Heart right ventricle (tissue), 16 donors: ENCODE measurements at regions not wholly inside any gene's neighbourhood (a gene's known extent, or its start where the extent isn't known, plus 50 kb on each side); places are given as distances from the start of the nearest gene placed in this dataset.

ENCODE experiments used
- ATAC-seq, 8 donors: fragments of 200-7000 bp; cut with Tn5 transposase; one replicate each; pipeline ENCODE4 v1.9.1; 2020; ENCODE audit warnings: mild to moderate bottlenecking in 8 of 8, moderate library complexity in 8 of 8, moderate number of reproducible peaks in 1 of 8
- DNase-seq, 2 donors: peaks; one replicate each; pipeline ENCODE4 v3.0.0-alpha.2; 2020
- H3K27ac ChIP-seq, 10 donors: fragments of 200-600 bp; sonication (generic) in 2 of 10; one replicate each; pipeline versions ENCODE4 v1.5.0 to v1.8.0; 2020 to 2022; ENCODE audit warnings: mild to moderate bottlenecking in 3 of 10
- H3K27me3 ChIP-seq, 7 donors: fragments of 200-600 bp; one replicate each; pipeline ENCODE4 v1.8.0; 2021 to 2022; ENCODE audit warnings: mild to moderate bottlenecking in 2 of 7
- H3K36me3 ChIP-seq, 9 donors: fragments of 200-600 bp; sonication (generic) in 1 of 9; one replicate each; pipeline versions ENCODE4 v1.5.0 to v1.8.0; 2020 to 2022; ENCODE audit warnings: mild to moderate bottlenecking in 2 of 9
- H3K4me1 ChIP-seq, 9 donors: fragments of 200-600 bp; sonication (generic) in 1 of 9; one replicate each; pipeline versions ENCODE4 v1.5.0 to v1.8.0; 2020 to 2022; ENCODE audit warnings: mild to moderate bottlenecking in 4 of 9
- H3K4me3 ChIP-seq, 10 donors: fragments of 200-600 bp; sonication (generic) in 2 of 10; one replicate each; pipeline versions ENCODE4 v1.5.0 to v1.8.0; 2020 to 2022; ENCODE audit warnings: mild to moderate bottlenecking in 7 of 10, moderate library complexity in 2 of 10
- H3K9me3 ChIP-seq, 11 donors: fragments of 200-600 bp in 10 of 11; sonication (generic) in 2 of 11; one replicate each; pipeline versions ENCODE4 v1.5.0 to v1.8.0; 2013 to 2022; ENCODE audit warnings: mild to moderate bottlenecking in 2 of 11, control low read depth in 1 of 11, moderate library complexity in 1 of 11
- CTCF ChIP-seq, 9 donors: fragments of 200-600 bp; sonication (generic) in 2 of 9; IDR thresholded peaks; one replicate each; pipeline versions ENCODE4 v1.5.0 to v1.8.0; 2021 to 2022; ENCODE audit warnings: antibody characterized with exemption in 9 of 9, mild to moderate bottlenecking in 5 of 9, moderate library complexity in 1 of 9
- WGBS, 2 donors: extraction: QIAGEN DNeasy Blood & Tissue Kit; methylation state at CpG; one replicate each; pipeline ENCODE4 v1.1.7; 2013; ENCODE audit warnings: inconsistent platforms in 1 of 2; 5-methylcytosine and 5-hydroxymethylcytosine counted together
- intact Hi-C, 10 donors: fragments of 100-400 bp; cut with DNase I; formaldehyde crosslinking; loops; one replicate each; pipeline versions ENCODE4 v1.11.1 to v1.14.2; 2022
- donor health status: Arrhythmogenic right ventricular cardiomyopathy.
- donor health status: ischemic (EF 13 %, LVEDD 7.1; RV severe dilation, severe dysfunction).
- donor health status: healthy with polysubstance abuse.
- donor health status: DM: no; HTN: yes; CAD: no.
- donor health status: DM: no; HTN: no; CAD: no.
- donor health status: ischemic (EF 25% LVEDD 6.9; RV normal size, moderate dysfunction).
- donor health status: ischemic (EF 25% LVEDD 5.7; RV mildly dilated, moderate dysfunction).
- donor health status: healthy.
- donor health status: DM: yes; HTN: yes; CAD: no.
- donor health status: Ischemic cardiomyopathy.
- donor health status: ischemic (EF 35%, LVEDD 5.7; RV mildly dilated, moderate dysfunction).
- donor health status: nonischemic (EF 11% LVEDD 7.7; RV severe dilation, severe dysfunction).
- donor health status: DM: yes; HTN: yes; CAD: no.
- donor health status: PGD.
- donor health status: ischemic (EF 29% LVEDD 5.4; RV normal size, mild dysfunction).
- donor health status: nonischemic (EF 23%, LVEDD 6.1; RV moderate dilation, normal function).

GRCh38 chr3:106820726-106821362 lies 556.4 kb upstream of the CCDC54 start:
- no peak for DNase-seq
- peaks cover 0 to 10% (median 4%) of the 10 kb centered on the region in 9 donors for H3K4me1 ChIP-seq
- WGBS, 2 donors, result 94 to 96% methylated on average over 19 of the region's 19 CpGs
- H3K9me3 ChIP-seq, result no peaks in the 10 kb centered on the region
- TF ChIP-seq CTCF (IDR thresholded peaks at IDR 0.05), result no peak
- H3K36me3 ChIP-seq, result no peaks in the 10 kb centered on the region
- no peak for ATAC-seq
- no peaks in the 10 kb centered on the region for H3K27me3 ChIP-seq
- H3K27ac ChIP-seq, result no peak overlapping the region
- intact Hi-C loops, result loop anchor here in 4 of 10 donors (5.0 to 10.0 kb wide), 2 partner anchors 234 to 241 kb away; no protein-coding TSS in a partner anchor
- H3K4me3 ChIP-seq, result no peak overlapping the region

- Histone ChIP-seq H3K4me1 (peaks cover 0 to 16% (median 10%) of the 10 kb centered on the region in 9 donors), H3K4me3 (no peak overlapping the region), H3K27me3 (no peaks in the 10 kb centered on the region), H3K9me3 (no peaks in the 10 kb centered on the region), H3K27ac (no peak overlapping the region), H3K36me3 (no peaks in the 10 kb centered on the region)
- no peak for TF ChIP-seq CTCF (IDR thresholded peaks at IDR 0.05)
- intact Hi-C loops, result loop anchor here in 4 of 10 donors (5.0 to 10.0 kb wide), 2 partner anchors 233 to 240 kb away; no protein-coding TSS in a partner anchor
- DNase-seq (no peak), ATAC-seq (no peak)
- 86 to 88% methylated on average over 7 of the region's 7 CpGs for WGBS, 2 donors
These were observed 555.4 kb upstream of the CCDC54 start for GRCh38 chr3:106821801-106822200.

GRCh38 chr3:106822204-106822603 lies 555.0 kb upstream of the CCDC54 start:
- H3K36me3 ChIP-seq, result no peaks in the 10 kb centered on the region
- no peak for ATAC-seq
- no peak overlapping the region for H3K27ac ChIP-seq
- no peaks in the 10 kb centered on the region for H3K27me3 ChIP-seq
- H3K4me3 ChIP-seq, result no peak overlapping the region
- DNase-seq, result no peak
- WGBS, 2 donors, result 94 to 98% methylated on average over 11 of the region's 11 CpGs
- H3K9me3 ChIP-seq, result no peaks in the 10 kb centered on the region
- TF ChIP-seq CTCF (IDR thresholded peaks at IDR 0.05), result no peak
- peaks cover 0 to 16% (median 11%) of the 10 kb centered on the region in 9 donors for H3K4me1 ChIP-seq
- intact Hi-C loops, result loop anchor here in 4 of 10 donors (5.0 to 10.0 kb wide), 2 partner anchors 233 to 240 kb away; no protein-coding TSS in a partner anchor

- intact Hi-C loops, result loop anchor here in 6 of 10 donors (2.0 to 10.0 kb wide), 4 partner anchors 231 to 239 kb away; no protein-coding TSS in a partner anchor
- no peak for DNase-seq
These were observed 553.5 kb upstream of the CCDC54 start for GRCh38 chr3:106823701-106824100.

More at GRCh38 chr3:106823701-106824100, 553.5 kb upstream of the CCDC54 start:
- ATAC-seq, result no peak
- 86 to 87% methylated on average over 3 of the region's 3 CpGs for WGBS, 2 donors
- no peaks in the 10 kb centered on the region for H3K27me3 ChIP-seq
- H3K9me3 ChIP-seq, result no peaks in the 10 kb centered on the region
- H3K4me1 ChIP-seq, result peaks cover 0 to 16% (median 11%) of the 10 kb centered on the region in 9 donors
- H3K36me3 ChIP-seq, result no peaks in the 10 kb centered on the region
- no peak overlapping the region for H3K4me3 ChIP-seq
- no peak overlapping the region for H3K27ac ChIP-seq
- TF ChIP-seq CTCF (IDR thresholded peaks at IDR 0.05), result no peak
